GM18519 (cell line): ENCODE measurements at regions not wholly inside any gene's neighbourhood (a gene's known extent, or its start where the extent isn't known, plus 50 kb on each side); places are given as distances from the start of the nearest gene placed in this dataset.
A peak's percentile ranks its signal among the peaks of the same experiment; 100 is the strongest.
"Not testable (repeated sequence)": the region's sequence is repeated elsewhere in the genome, so short reads cannot be mapped to it uniquely, and the experiment has no call there.

ENCODE experiments used
- ATAC-seq: cut with Tn5 transposase; IDR thresholded peaks from one replicate; pipeline ENCODE4 v1.9.1; 2021; ENCODE audit warnings: mild to moderate bottlenecking, moderate library complexity; ENCODE audit not compliant: unreplicated experiment, low FRiP score

GRCh38 chr13:63490149-63490548 lies 2074.5 kb upstream of the PCDH20 start:
- no peak for ATAC-seq

GRCh38 chr13:63481334-63481733 lies 2065.7 kb upstream of the PCDH20 start:
- ATAC-seq, result no peak

GRCh38 chr13:63472711-63473110 lies 2057.1 kb upstream of the PCDH20 start:
- no peak for ATAC-seq

GRCh38 chr13:63463782-63464610 lies 2048.3 kb upstream of the PCDH20 start:
- ATAC-seq, result peak; percentile 73

- no peak for ATAC-seq
Measured at GRCh38 chr13:63460462-63461090, 2044.9 kb upstream of the PCDH20 start.

GRCh38 chr13:63457186-63457585 lies 2041.5 kb upstream of the PCDH20 start:
- no peak for ATAC-seq

GRCh38 chr13:63455938-63456337 lies 2040.3 kb upstream of the PCDH20 start:
- no peak for ATAC-seq

GRCh38 chr13:63449550-63449949 lies 2033.9 kb upstream of the PCDH20 start:
- no peak for ATAC-seq

- no peak for ATAC-seq
Measured at GRCh38 chr13:63448692-63449091, 2033.0 kb upstream of the PCDH20 start.

GRCh38 chr13:63446329-63446728 lies 2030.7 kb upstream of the PCDH20 start:
- no peak for ATAC-seq

- not testable (repeated sequence) for ATAC-seq
Measured at GRCh38 chr13:63444225-63444624, 2028.6 kb upstream of the PCDH20 start.

- no peak for ATAC-seq
Measured at GRCh38 chr13:63438951-63439350, 2023.3 kb upstream of the PCDH20 start.

- no peak for ATAC-seq
Measured at GRCh38 chr13:63436325-63436668, 2020.6 kb upstream of the PCDH20 start.

- ATAC-seq, result no peak
Measured at GRCh38 chr13:63435667-63436324, 2020.1 kb upstream of the PCDH20 start.

GRCh38 chr13:63433546-63434150 lies 2018.0 kb upstream of the PCDH20 start:
- no peak for ATAC-seq

GRCh38 chr13:63427170-63427569 lies 2011.5 kb upstream of the PCDH20 start:
- no peak for ATAC-seq

- no peak for ATAC-seq
Measured at GRCh38 chr13:63425131-63425530, 2009.5 kb upstream of the PCDH20 start.

GRCh38 chr13:63421123-63421522 lies 2005.5 kb upstream of the PCDH20 start:
- ATAC-seq, result no peak

GRCh38 chr13:63420685-63421084 lies 2005.0 kb upstream of the PCDH20 start:
- ATAC-seq, result no peak

- no peak for ATAC-seq
Measured at GRCh38 chr13:63414247-63414646, 1998.6 kb upstream of the PCDH20 start.

- ATAC-seq, result no peak
Measured at GRCh38 chr13:63409791-63410351, 1994.2 kb upstream of the PCDH20 start.
